Sigmoid colon (tissue), 4 donors: ENCODE measurements at regions not wholly inside any gene's neighbourhood (a gene's known extent, or its start where the extent isn't known, plus 50 kb on each side); places are given as distances from the start of the nearest gene placed in this dataset.

Experiments used
- POLR2A ChIP-seq, 2 donors: fragments of 450-650 bp; IDR thresholded peaks; one replicate each; pipeline ENCODE4 v1.6.1; 2016; ENCODE audit warnings: antibody characterized with exemption in 2 of 2, mild to moderate bottlenecking in 2 of 2, moderate library complexity in 2 of 2
- POLR2AphosphoS5 ChIP-seq, 4 donors: sonication (generic); formaldehyde crosslinking; IDR thresholded peaks; one replicate each; pipeline ENCODE4 v1.6.1; 2017; ENCODE audit warnings: antibody characterized with exemption in 4 of 4

DNA sequence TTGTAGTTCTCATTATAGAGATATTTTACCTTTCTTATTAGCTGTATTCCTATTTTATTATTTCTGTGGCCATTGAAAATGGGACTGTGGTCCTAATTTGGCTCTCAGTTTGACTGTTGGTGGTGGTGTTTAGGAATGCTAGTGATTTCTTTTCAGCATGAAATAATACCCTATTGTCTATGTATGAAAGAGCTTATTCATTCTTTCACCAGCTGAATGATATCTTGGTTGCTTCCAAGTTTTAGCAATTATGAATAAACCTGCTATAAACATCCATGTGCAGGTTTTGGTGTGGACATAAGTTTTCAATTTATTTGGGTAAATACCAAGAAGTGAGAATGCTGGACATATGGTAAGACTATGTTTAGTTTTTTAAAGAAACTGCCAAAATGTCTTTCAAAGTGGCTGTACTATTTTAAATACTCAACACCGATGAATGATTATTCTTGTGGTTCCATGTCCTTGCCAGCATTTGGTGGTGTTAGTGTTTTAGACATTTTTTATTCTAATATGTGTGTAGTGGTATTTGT lies 501.6 kb upstream of the GYPC start:
- no peak for TF ChIP-seq POLR2A (IDR thresholded peaks at IDR 0.05)
- no peak for TF ChIP-seq POLR2AphosphoS5 (IDR thresholded peaks at IDR 0.05)
